Ishikawa (cell line): ENCODE measurements at regions not wholly inside any gene's neighbourhood (a gene's known extent, or its start where the extent isn't known, plus 50 kb on each side); places are given as distances from the start of the nearest gene placed in this dataset.

Experiments
- CEBPB ChIP-seq: IDR thresholded peaks from 2 replicates; pipeline ENCODE4 v1.6.1; 2012
- EP300 ChIP-seq: IDR thresholded peaks from 2 replicates; pipeline ENCODE4 v1.6.1; 2012; ENCODE audit warnings: borderline replicate concordance
- FOXM1 ChIP-seq: IDR thresholded peaks from 2 replicates; pipeline ENCODE4 v1.6.1; 2012; ENCODE audit warnings: low read depth, borderline replicate concordance
- MAX ChIP-seq: IDR thresholded peaks from 2 replicates; pipeline ENCODE4 v1.6.1; 2012
- NFIC ChIP-seq: IDR thresholded peaks from 2 replicates; pipeline ENCODE4 v1.6.1; 2012
- RAD21 ChIP-seq: IDR thresholded peaks from 2 replicates; pipeline ENCODE4 v1.6.1; 2012; ENCODE audit warnings: low read depth
- TAF1 ChIP-seq: IDR thresholded peaks from 2 replicates; pipeline ENCODE4 v1.6.1; 2012; ENCODE audit warnings: low read depth, mild to moderate bottlenecking
- YY1 ChIP-seq: IDR thresholded peaks from 2 replicates; pipeline ENCODE4 v1.6.1; 2012; ENCODE audit warnings: low read depth
- TF ChIP-seq, protein P1 (sequence below): IDR thresholded peaks from 2 replicates; pipeline ENCODE4 v1.6.1; 2012; ENCODE audit warnings: low read depth, mild to moderate bottlenecking

- TF ChIP-seq CEBPB (no peak), NFIC (no peak), EP300 (no peak), MAX (no peak), YY1 (no peak), FOXM1 (no peak), TAF1 (no peak), RAD21 (no peak)
- TF ChIP-seq, protein P1, sequence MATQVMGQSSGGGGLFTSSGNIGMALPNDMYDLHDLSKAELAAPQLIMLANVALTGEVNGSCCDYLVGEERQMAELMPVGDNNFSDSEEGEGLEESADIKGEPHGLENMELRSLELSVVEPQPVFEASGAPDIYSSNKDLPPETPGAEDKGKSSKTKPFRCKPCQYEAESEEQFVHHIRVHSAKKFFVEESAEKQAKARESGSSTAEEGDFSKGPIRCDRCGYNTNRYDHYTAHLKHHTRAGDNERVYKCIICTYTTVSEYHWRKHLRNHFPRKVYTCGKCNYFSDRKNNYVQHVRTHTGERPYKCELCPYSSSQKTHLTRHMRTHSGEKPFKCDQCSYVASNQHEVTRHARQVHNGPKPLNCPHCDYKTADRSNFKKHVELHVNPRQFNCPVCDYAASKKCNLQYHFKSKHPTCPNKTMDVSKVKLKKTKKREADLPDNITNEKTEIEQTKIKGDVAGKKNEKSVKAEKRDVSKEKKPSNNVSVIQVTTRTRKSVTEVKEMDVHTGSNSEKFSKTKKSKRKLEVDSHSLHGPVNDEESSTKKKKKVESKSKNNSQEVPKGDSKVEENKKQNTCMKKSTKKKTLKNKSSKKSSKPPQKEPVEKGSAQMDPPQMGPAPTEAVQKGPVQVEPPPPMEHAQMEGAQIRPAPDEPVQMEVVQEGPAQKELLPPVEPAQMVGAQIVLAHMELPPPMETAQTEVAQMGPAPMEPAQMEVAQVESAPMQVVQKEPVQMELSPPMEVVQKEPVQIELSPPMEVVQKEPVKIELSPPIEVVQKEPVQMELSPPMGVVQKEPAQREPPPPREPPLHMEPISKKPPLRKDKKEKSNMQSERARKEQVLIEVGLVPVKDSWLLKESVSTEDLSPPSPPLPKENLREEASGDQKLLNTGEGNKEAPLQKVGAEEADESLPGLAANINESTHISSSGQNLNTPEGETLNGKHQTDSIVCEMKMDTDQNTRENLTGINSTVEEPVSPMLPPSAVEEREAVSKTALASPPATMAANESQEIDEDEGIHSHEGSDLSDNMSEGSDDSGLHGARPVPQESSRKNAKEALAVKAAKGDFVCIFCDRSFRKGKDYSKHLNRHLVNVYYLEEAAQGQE = no peak
These were observed 206.7 kb downstream of the CENPW start for GRCh38 chr6:126546541-126547120.
